ELF-1 (cell line): ENCODE measurements at regions not wholly inside any gene's neighbourhood (a gene's known extent, or its start where the extent isn't known, plus 50 kb on each side); places are given as distances from the start of the nearest gene placed in this dataset.
"Not testable (repeated sequence)": the region's sequence is repeated elsewhere in the genome, so short reads cannot be mapped to it uniquely, and the experiment has no call there.

ENCODE experiments used
- DNase-seq: peaks from one replicate; pipeline ENCODE4 v3.0.0-alpha.2; 2016; ENCODE audit warnings: low read depth, low spot score

DNA sequence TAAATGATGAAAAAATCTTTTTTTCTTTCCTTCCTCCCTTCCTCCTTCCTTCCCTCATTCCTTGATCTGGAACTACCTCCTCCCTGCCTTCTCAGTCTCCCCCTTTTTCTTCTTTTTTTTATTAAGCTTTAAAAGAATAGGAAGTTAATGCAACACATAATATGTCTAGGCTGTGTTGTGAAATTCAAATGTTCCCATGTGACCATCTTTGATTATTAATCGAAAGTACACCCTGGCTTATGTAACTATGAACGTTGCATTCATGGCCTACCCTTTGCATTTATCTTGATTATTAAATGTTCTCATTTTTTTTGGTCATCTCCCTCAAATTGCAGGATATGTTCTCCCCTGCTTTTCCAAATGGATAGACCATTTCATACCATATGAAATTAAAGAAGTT lies 376.0 kb downstream of the DSEL start:
- DNase-seq: no peak

DNA sequence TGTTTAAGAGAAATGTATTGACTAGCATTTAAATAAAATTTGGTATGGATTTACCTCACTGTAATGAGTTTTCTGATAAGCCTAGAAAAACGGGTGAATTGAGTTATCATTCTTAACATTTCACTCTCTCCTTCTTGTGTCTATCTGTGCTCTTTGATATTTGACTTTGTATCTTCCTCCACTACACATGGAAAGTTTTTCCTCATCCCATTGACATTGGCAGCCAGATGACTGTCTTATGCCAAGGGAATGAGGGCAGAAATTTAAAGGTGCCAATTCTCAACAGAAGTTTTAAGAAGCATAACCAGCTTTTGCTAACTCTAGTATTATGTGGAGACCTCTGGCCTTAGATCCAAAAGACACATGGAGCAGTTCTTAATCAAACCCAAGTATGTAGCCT lies 376.6 kb downstream of the DSEL start:
- no peak for DNase-seq

DNA sequence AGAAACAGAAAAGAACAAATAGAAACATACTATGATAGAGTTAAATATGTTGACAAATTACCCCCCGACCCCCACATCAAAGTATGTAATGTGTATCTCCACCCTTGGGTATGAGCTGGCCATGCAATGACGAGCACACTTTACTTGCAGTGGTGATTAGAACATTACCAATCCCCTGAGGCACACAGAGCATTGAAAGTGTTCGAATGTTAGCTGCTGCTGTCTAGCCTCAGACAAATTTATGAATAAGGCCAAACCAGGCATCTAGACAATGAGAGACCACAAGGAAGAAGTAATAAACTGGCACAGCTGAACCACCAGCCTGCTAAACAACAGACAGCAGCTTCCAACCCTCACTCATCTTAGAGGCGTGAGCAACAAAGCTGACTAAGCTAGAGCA lies 380.5 kb downstream of the DSEL start:
- no peak for DNase-seq

DNA sequence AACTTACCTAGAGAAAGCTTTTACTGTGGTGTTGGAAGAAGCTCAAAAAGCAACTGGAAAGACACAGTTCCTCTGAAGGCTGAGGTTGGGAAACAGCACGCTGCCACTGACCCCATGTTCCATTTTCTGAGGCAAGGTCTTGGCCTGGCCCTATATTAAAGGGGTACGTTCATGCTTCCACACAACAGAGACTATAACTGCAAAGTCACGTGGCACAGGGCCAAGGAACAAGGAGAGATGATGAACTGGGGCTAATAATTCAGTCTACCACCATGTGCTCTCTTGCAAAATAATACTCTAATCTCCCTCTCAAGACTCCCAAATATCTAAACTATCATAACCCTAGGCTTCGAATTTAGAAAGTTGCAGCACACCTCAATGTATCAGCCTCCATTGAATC lies 381.6 kb downstream of the DSEL start:
- no peak for DNase-seq

DNA sequence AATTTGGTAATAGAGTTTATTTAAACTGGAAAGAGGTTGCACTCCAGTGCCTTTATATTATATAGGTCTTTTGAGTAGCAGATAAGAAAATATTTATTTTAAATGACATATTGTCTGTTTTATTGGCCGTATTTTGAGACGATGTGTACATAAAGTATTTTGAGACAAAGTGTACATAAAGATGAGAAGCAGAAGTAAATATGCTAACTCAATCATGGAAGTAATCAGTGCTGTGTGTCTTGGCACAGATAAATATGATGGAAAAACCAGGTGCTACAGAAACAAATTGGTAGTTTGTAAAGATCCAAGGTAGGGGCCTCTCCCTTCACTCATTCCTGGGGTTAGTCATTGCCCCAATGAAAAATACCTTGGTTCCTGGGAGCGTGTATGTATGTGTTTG lies 382.9 kb downstream of the DSEL start:
- DNase-seq: no peak

DNA sequence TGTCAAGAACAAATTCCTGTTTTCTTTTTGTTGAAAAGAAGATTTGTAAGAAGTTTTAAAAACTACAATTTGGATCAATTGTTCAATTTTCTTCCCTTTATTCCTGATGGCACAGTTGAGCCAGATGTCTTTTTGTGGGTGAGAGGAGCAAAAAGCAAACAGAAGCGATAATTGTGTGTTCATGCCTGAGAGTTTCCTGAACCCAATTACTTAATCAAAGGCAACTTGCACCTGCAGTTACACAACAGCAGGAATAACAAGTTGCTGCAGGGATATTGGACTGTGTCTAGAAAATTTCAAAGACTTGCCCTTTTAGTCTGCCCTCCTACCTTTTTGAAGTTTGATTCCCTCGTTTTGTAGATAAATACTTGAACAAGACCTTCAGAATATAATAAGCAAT lies 383.6 kb downstream of the DSEL start:
- DNase-seq: no peak

DNA sequence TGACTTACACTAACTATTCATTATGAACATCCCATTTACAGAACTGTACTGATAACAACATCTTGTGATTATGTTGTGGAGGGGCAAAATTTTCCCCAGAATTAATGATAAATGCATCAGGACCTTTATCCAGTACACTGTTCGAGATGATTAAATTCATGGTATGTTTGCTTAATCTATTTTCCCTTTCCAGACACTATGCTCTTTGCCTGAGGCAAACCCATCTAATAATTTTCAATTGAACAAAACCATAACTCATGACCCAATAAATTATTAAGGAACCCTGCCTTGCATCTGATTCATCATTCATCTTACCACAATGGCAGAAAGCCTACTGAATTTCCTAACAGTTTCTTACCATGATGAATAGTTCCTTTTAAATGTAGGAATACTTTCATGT lies 385.0 kb downstream of the DSEL start:
- DNase-seq: no peak

DNA sequence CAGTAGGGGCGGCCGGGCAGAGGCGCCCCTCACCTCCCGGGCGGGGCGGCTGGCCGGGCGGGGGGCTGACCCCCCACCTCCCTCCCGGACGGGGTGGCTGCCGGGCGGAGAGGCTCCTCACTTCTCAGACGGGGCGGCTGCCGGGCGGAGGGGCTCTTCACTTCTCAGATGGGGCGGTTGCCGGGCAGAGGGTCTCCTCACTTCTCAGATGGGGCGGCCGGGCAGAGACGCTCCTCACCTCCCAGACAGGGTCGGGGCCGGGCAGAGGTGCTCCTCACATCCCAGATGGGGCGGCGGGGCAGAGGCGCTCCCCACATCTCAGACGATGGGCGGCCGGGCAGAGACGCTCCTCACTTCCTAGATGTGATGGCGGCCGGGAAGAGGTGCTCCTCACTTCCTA lies 389.8 kb downstream of the DSEL start:
- DNase-seq: not testable (repeated sequence)

DNA sequence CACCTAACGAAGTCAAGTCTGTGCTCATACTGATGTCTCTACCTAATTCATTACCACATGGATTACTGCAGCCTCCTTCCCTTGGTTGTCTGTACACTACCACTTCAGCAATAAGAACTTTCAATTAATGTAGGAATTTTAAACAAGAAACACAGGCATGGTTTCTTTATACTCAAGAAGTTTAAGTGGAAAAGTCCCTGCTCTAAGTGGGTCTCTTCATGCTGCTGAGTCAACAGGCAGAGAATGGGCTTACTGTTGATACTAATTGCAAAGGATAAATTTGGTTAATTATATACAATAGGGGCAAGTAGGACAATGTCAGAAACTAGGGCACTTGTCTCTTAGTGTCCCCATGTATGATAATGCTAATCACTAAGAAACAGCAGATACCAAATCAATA lies 392.6 kb downstream of the DSEL start:
- DNase-seq: no peak

DNA sequence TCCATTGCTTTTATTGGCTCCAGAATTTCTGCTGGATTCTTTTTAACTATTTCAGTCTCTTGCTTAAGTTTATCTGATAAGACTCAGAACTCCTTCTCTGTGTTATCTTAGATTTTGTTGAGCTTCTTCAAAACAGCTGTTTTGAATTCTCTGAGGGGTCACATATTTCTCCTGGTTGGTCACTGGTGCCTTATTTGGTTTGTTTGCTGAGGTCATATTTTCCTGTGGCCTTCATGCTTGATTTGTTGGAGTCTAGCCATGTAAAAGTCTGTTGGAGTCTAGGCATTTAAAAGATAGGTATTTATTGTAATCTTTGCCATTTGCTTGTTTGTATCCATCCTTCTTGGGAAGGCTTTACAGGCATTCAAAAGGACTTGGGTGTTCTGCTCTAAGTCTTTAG lies 398.7 kb downstream of the DSEL start:
- no peak for DNase-seq

DNA sequence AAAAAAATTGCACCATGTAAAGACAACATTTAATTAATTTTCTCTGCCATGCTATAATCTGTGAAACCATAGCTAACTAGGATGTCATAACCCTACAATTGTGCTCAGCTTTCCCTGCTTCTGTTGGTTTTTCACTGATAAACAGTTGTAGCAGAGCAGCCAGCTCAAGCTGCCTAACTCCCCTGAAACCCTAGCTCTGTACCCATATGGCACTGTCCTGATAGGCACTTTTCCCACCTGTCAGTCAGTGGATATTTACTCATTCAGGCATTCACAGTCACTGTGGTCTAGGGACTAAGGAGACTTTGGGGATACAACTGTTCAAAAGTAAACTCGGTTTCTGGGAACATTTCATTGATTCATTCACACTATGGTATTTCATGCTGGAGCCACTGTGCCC lies 407.0 kb downstream of the DSEL start:
- DNase-seq: no peak

DNA sequence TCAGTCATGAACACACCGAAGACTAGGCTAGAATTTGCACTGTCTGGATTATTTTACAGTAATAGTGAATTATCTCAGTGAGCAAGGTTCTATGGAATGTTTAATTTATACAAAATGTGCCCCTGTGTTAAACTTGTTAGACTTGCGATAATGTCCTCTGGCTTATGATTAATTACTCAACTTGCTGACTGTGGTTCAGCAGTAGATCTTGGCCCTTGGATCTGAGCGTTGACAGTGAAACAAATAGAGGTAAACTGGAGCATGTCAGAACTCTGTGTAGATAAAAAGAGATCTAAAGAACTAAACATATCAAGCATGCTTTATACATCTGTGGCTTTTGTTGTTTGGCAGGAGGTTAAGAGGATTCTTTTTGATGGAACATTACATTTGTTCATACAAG lies 407.6 kb downstream of the DSEL start:
- DNase-seq: no peak

DNA sequence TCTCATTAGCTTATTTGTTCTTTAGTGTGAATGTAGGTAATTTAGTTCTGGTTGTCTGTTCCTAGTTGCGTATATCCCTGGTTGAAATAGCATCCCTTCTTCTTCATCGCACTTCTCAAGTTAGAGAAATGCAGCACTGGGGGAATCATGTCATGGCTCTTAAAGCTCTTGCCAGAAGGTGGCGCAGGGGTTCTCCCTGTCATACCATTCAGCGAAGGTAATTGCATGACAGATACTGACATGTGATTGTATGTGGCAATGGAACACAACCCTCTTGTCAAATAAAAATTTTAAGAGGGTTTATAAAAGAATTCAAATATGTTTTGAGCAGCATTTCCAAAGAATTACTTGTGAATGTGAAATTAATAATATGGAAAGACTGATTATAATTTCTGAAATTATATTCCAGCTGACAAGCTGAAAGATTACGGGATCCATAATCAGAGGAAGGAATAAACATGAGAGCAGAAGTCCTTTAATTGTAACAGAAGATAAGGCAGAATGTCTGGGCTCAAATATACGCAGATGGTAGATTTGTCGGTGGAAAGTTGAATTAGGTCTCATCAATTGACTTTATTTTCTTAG lies 411.7 kb downstream of the DSEL start:
- peak; percentile 53 for DNase-seq

DNA sequence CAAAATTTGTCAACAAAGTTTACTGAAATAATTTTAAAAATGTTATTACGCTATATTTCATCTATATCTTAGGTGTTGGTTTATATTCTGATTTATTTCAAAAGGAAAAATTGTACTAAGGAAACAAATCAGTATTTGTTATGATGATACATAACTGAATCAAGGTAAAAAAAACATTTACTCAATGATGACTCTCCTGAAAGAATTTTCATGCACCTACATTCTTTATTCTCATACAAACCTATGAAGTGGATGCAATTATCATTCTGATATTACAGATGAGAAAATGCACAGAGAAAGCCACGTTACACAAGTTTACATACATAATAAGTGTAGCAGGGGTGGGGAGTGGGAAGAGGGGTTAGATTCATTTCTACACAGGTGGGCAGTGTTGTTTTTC lies 422.4 kb downstream of the DSEL start:
- no peak for DNase-seq

DNA sequence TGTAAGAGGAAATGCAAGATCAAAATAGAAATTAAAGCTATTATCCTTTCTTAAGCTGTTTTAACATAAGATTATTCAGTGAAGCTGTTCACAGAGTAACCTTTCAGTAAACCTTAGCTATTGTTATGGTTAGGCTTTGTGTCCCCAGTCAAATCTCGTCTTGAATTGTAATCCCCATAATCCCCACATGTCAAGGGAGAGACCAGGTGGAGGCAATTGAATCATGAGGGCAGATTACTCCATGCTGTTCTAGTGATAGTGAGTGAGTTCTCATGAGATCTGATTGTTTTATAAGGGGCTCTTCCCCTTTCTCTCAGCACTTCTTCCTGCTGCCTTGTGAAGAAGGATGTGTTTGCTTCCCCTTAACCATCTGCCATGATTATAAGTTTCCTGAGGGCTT lies 424.4 kb downstream of the DSEL start:
- DNase-seq: no peak

DNA sequence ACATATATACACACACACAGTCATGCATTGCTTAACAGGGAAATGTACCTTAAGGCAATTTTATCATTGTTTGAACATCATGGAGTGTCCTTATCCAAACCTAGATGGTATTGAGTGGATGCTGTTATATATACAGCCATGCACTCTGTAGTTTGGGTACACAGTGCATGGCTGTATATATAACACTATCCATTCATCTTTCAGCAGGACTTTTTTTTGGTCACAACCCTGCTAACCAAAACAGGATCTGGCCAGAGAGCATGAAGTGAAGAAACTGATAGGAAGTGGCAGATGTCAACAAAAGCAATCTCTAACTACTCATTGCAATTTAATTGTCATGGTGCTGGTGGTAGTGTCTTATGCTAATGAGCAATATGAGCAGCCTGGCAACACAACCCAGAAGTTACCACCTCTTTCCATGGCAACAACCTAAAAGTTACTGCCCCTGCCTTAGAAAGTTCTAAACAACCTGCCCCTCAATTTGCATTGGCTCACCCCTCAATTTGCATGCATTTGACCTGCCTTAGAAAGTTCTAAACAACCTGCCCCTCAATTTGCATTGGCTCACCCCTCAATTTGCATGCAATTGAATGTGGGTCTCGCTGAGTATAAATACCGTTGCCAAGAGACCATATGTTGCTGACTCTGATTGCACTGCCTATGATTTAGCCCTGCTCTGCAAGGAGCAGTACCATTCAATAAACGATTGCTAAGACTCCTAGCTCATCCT lies 434.9 kb downstream of the DSEL start:
- no peak for DNase-seq

DNA sequence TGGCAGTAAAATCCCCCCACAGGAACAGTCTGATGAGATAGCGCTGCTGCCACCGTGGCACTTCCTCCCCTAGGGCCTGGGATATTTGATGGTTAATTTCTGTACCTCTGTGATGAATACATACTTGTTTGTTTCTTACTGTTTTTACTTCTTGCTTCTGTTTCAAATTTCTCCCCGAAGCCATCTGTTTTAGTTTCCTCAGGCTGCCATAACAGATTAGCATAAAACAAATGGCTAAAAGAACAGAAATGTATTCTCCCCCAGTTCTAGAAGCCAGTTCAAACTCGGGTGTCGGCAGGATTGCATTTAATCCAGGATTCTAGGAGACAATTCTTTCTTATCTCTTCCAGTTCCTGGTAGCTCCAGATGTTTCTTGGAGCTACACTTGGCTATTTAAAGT lies 435.9 kb downstream of the DSEL start:
- DNase-seq: no peak

DNA sequence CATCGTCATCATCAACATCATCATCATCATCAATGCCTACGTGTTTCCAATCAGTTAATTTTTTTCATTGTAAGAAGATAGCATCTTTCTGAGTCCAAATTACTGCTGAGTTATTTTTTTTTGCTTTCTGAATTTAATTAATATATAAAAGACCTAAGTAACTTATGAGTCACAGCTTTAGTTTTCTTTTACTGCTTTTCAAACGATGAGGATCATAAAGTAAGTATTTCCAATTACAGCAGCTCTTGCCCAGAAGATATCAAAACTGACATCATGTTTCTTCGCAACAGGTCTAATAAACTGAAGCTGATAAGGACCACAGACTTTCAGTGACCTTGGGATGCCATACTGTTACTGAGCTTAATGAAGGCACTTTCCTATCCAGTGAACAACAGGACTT lies 442.2 kb downstream of the DSEL start:
- DNase-seq: no peak

DNA sequence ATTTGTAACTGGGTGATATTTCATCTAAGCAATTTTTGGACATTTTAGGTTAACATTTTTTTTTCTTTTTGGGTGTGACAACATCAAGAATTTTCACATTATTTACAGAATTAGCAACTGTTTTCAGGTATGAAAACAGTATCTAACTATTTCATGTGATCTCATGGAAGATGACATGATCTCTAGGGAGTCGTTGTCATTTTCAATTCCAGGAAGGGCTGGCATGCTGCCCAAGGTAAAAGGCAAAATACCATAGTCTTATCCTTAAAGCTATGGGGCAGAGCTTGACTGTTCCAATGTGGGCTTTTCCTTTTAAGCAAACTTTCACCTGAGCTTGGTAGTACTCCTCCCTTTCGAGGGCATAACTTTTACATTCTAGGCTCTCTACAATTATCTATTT lies 443.7 kb downstream of the DSEL start:
- no peak for DNase-seq

DNA sequence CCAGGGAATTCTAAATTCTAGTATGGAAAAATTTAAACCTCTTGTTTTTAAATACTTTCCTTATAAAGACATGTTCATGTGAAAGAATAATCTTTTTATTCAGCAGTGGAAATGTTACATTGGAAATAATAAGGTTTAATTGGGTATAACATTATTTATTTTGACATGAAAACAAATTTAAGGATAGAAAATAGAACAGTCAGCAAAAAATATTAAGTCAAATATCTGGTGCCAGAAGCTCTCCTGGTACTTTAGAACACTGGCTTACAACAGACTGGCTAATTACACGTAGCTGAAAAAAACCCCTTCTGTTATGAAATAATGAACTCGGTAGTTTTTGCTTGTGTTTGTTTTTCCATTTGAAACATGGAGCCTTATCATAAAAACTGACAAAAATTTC lies 447.9 kb downstream of the DSEL start:
- no peak for DNase-seq

DNA sequence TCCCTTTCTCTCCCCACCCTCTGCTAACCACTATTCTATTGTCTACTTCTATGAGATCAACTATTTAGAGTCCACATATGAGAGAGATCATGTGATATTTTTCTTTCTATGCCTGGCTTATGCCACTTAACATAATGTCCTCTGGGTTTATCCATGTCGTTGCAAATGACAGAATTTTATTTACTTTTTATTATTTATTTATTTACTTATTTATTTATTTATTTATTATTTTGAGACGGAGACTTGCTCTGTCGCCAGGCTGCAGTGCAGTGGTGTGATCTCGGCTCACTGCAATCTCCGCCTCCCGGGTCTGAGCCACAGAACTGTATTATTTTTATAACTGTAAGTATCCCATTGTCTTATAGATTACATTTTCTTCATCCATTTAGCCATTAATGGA lies 443.4 kb upstream of the CDH19 start:
- no peak for DNase-seq

DNA sequence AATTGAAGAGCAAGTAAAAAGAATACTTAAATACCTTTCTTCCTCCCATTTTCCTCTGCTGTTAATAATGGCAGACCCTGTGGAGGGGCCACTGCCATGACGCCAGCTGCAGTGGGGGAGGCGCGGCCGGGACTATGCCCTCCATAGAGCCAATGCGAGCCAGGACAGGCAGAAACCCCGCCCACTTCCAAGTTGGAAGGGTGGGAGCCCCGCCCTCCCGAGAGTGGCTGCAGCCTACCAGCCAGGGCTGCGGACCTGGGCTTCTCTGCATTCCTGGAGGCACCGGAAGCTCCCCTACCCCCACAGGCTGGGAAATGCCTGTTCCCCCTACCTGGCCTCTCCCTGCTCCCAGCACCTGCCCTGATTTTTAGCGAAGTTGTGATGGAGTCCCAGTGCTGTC lies 439.4 kb upstream of the CDH19 start:
- DNase-seq: peak; percentile 5

DNA sequence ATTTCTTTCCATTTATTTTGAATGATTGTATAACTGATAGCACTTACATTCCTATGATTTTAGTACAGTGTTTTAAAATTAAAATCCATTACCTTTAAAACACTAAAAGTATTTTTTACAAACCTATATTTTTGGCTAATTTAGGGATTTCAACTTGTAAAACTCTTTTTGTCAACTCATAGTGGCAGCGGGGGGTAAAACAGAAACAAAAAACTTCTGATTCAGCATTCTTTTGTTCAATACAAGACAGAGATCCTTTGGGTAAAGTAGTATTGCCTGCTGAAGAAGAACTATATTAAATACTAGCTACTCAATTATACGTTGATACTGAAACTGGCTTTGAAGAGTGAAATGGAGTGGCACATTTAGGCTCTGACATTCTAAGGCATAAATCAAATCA lies 437.4 kb upstream of the CDH19 start:
- DNase-seq: no peak

DNA sequence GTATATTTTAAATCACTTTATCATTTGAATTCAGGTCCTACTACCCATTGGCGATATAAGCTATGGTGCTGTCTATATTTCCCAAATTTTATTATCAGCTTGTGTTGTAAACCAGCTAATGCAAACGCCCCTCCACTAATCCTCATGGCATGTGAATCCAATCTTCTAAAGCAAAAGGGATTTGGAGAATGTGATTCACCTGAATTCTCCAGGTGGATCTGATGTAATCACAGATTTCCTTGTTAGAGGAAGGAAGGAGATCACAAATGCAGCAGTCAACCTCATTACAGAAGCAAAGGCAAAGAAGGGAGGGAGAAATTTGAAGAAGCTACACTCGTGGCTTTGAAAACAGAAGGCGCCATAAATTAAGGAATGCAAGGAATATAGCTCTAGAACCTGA lies 431.1 kb upstream of the CDH19 start:
- no peak for DNase-seq
